Ascending aorta (tissue), 2 donors: ENCODE measurements at regions not wholly inside any gene's neighbourhood (a gene's known extent, or its start where the extent isn't known, plus 50 kb on each side); places are given as distances from the start of the nearest gene placed in this dataset.
"Not testable (repeated sequence)": the region's sequence is repeated elsewhere in the genome, so short reads cannot be mapped to it uniquely, and the experiment has no call there.

ENCODE experiments used
- DNase-seq, 2 donors: peaks; one replicate each; pipeline ENCODE4 v3.0.0-alpha.2; 2019; ENCODE audit warnings: low spot score in 2 of 2
- H3K27ac ChIP-seq, 2 donors: fragments of 200-600 bp; sonication (generic); one replicate each; pipeline ENCODE4 v1.5.1; 2016 to 2017; ENCODE audit warnings: mild to moderate bottlenecking in 1 of 2
- H3K27me3 ChIP-seq: fragments of 200-600 bp; sonication (generic); one replicate; pipeline ENCODE4 v1.5.1; 2017
- H3K36me3 ChIP-seq, 2 donors: fragments of 200-600 bp; sonication (generic); one replicate each; pipeline ENCODE4 v1.5.1; 2016
- H3K4me1 ChIP-seq, 2 donors: fragments of 200-600 bp; sonication (generic); one replicate each; pipeline ENCODE4 v1.5.1; 2016 to 2017; ENCODE audit warnings: mild to moderate bottlenecking in 1 of 2
- H3K4me3 ChIP-seq, 2 donors: fragments of 200-600 bp; sonication (generic); one replicate each; pipeline ENCODE4 v1.5.1; 2016 to 2017; ENCODE audit warnings: mild to moderate bottlenecking in 1 of 2
- H3K9me3 ChIP-seq, 2 donors: fragments of 200-600 bp; sonication (generic); one replicate each; pipeline ENCODE4 v1.5.1; 2016
- intact Hi-C: fragments of 100-400 bp; cut with DNase I; formaldehyde crosslinking; loops from one replicate; pipeline ENCODE4 v1.15.1; 2023
- TF ChIP-seq, protein P1 (sequence below), 3 experiments: fragments of 200-600 bp in 2 of 3; fragments of 450-650 bp in 1 of 3; sonication (generic) in 2 of 3; IDR thresholded peaks; one replicate each; pipeline ENCODE4 v1.5.1; 2016 to 2019; ENCODE audit warnings: antibody characterized with exemption in 3 of 3, mild to moderate bottlenecking in 1 of 3, moderate library complexity in 1 of 3

GRCh38 chr4:81675791-81676393 is 204.2 kb upstream of the RASGEF1B start:
- H3K9me3 ChIP-seq, result no peaks in the 10 kb centered on the region
- DNase-seq, result no peak
- intact Hi-C loops, result no loop called here
- TF ChIP-seq, protein P1, sequence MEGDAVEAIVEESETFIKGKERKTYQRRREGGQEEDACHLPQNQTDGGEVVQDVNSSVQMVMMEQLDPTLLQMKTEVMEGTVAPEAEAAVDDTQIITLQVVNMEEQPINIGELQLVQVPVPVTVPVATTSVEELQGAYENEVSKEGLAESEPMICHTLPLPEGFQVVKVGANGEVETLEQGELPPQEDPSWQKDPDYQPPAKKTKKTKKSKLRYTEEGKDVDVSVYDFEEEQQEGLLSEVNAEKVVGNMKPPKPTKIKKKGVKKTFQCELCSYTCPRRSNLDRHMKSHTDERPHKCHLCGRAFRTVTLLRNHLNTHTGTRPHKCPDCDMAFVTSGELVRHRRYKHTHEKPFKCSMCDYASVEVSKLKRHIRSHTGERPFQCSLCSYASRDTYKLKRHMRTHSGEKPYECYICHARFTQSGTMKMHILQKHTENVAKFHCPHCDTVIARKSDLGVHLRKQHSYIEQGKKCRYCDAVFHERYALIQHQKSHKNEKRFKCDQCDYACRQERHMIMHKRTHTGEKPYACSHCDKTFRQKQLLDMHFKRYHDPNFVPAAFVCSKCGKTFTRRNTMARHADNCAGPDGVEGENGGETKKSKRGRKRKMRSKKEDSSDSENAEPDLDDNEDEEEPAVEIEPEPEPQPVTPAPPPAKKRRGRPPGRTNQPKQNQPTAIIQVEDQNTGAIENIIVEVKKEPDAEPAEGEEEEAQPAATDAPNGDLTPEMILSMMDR (IDR thresholded peaks at IDR 0.05), result no peak
- no peaks in the 10 kb centered on the region for H3K36me3 ChIP-seq
- no peak overlapping the region for H3K4me3 ChIP-seq
- no peak overlapping the region for H3K27ac ChIP-seq
- no peaks in the 10 kb centered on the region for H3K27me3 ChIP-seq
- no peaks in the 10 kb centered on the region for H3K4me1 ChIP-seq

GRCh38 chr4:81673961-81674360 is 202.3 kb upstream of the RASGEF1B start:
- Histone ChIP-seq H3K4me3 (no peak overlapping the region), H3K27me3 (no peaks in the 10 kb centered on the region), H3K9me3 (no peaks in the 10 kb centered on the region), H3K27ac (no peak overlapping the region), H3K4me1 (no peaks in the 10 kb centered on the region), H3K36me3 (no peaks in the 10 kb centered on the region)
- no peak for DNase-seq
- TF ChIP-seq, protein P1 (IDR thresholded peaks at IDR 0.05), result no peak
- intact Hi-C loops, result no loop called here

DNA sequence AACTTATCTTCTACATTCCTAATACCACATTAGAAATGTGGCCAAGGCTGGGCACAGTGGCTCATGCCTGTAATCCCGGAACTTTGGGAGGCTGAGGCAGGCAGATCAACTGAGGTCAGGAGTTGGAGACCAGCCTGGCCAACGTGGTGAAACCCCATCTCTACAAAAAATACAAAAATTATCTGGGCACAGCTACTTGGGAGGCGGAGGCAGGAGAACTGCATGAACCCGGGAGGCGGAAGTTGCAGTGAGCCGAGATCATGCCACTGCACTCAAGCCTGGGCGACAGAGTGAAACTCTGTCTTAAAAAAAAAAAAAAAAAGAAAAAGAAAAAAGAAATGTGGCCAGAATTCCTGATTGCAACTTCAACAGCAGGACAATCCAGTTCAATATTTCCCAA is 196.6 kb upstream of the RASGEF1B start:
- intact Hi-C loops, DNase-seq: not testable (repeated sequence)

DNA sequence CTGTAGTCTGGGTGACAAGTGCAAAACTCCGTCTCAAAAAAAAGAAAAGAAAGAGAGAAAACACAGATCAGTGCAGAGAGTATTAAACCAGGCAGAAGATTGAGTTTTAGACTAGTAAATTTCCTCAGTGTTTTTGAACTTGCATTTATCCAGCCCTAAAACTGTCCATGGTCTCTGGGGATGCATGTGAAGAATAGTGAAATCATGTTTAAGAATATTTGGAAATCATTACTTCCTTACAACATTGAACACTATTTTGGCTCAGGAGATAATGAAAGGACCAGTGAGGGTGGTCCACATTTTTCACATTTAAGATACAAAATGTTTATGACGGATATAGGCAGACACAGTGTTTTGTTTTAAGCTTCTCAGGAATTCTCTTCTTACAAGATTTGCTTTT is 195.8 kb upstream of the RASGEF1B start:
- H3K4me1 ChIP-seq, result no peaks in the 10 kb centered on the region
- no peaks in the 10 kb centered on the region for H3K9me3 ChIP-seq

More for the DNA sequence above, 196.6 kb upstream of the RASGEF1B start:
- H3K9me3 ChIP-seq, H3K4me1 ChIP-seq, H3K36me3 ChIP-seq, H3K4me3 ChIP-seq, H3K27ac ChIP-seq, H3K27me3 ChIP-seq: not testable (repeated sequence)

DNA sequence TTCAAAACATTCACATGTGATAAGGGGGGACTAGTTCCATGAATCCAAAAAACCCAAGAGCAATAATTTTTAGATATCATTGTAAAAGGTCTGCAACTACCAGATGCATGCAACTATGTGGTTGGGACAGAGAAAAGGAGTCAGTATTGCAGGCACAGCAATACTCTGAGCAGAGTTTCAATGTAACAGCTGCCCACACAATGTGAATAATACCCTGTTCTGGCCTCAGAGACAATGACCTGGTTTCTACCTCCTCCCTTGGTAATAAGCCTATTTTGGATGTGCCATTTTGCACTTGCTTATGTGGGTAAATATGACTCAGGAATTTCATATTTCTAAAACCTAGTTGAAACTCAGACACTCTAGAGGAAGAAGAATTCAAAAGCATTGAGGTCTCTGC is 194.8 kb upstream of the RASGEF1B start:
- intact Hi-C loops, result no loop called here
- H3K36me3 ChIP-seq, result no peaks in the 10 kb centered on the region
- DNase-seq, result no peak
- H3K9me3 ChIP-seq, result no peaks in the 10 kb centered on the region
- H3K4me1 ChIP-seq, result no peaks in the 10 kb centered on the region
- H3K27ac ChIP-seq, result no peak overlapping the region
- H3K4me3 ChIP-seq, result no peak overlapping the region
- H3K27me3 ChIP-seq, result no peaks in the 10 kb centered on the region
- TF ChIP-seq, protein P1 (IDR thresholded peaks at IDR 0.05), result no peak

More for the DNA sequence above, 195.8 kb upstream of the RASGEF1B start:
- Histone ChIP-seq H3K4me3 (no peak overlapping the region), H3K36me3 (no peaks in the 10 kb centered on the region), H3K27ac (no peak overlapping the region), H3K27me3 (no peaks in the 10 kb centered on the region)
- intact Hi-C loops, result no loop called here
- TF ChIP-seq, protein P1 (IDR thresholded peaks at IDR 0.05), result no peak
- DNase-seq, result no peak

DNA sequence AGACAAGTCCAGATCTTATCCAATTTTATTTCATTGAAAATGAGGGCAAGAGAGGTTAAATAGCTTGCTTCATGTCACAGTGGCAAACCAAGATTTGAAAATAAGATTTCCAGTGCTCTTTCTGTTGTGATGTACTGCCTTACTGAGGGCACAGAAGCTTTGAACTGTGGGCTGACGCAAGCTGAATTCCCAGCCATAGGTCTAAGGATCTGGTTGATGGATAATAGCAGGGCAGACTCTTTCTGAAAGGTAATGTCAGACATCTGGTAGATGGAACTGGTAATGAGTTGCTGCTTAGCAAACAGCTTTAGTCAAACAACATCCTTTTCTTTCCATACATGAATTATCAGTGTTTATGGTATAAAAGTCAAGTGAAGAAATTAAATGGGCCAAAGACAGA is 193.9 kb upstream of the RASGEF1B start:
- Histone ChIP-seq H3K27me3 (no peaks in the 10 kb centered on the region), H3K4me1 (no peaks in the 10 kb centered on the region), H3K27ac (no peak overlapping the region), H3K4me3 (no peak overlapping the region), H3K9me3 (no peaks in the 10 kb centered on the region), H3K36me3 (no peaks in the 10 kb centered on the region)
- intact Hi-C loops, result no loop called here
- TF ChIP-seq, protein P1 (IDR thresholded peaks at IDR 0.05), result no peak
- DNase-seq, result no peak
